ENCODE measurements at regions not wholly inside any gene's neighbourhood (a gene's known extent, or its start where the extent isn't known, plus 50 kb on each side); places are given as distances from the start of the nearest gene placed in this dataset.

- POLR2A ChIA-PET (ENCODE audit: partially characterized antibody) = no interaction called here
- Histone ChIP-seq H3K23me2 (ENCODE audit: low read depth, low read length) (no peaks in the 10 kb centered on the region), H3K4me2 (ENCODE audit: insufficient read depth in 1 of 2, low read depth in 2 of 2, low read length in 2 of 2) (no peak overlapping the region), H3K4ac (replicated peaks; ENCODE audit: insufficient read length, low read depth, low read length) (no peak overlapping the region), H3K56ac (replicated peaks; ENCODE audit: insufficient read length, low read depth, low read length) (no peak overlapping the region), H3K27me3 (replicated peaks in 1 of 4; ENCODE audit: control insufficient read depth in 3 of 4, extremely low read depth in 1 of 4, insufficient read depth in 3 of 4, low read length in 3 of 4) (no peaks in the 10 kb centered on the region), H3K18ac (ENCODE audit: extremely low read depth, low read length) (no peak overlapping the region), H3K14ac (ENCODE audit: insufficient read length) (no peak overlapping the region), H4K20me1 (replicated peaks in 1 of 2; ENCODE audit: control insufficient read depth in 1 of 2, insufficient read depth in 2 of 2, low read length in 2 of 2) (no peaks in the 10 kb centered on the region), H4K5ac (ENCODE audit: insufficient read length, low read depth, low read length) (no peak overlapping the region), H3K4me3 (ENCODE audit: extremely low read depth in 1 of 4, insufficient read depth in 2 of 4, low read depth in 3 of 4, low read length in 4 of 4) (no peak overlapping the region), H4K91ac (replicated peaks; ENCODE audit: insufficient read length, low read length) (no peak overlapping the region), H3K9me3 (ENCODE audit: insufficient read depth in 2 of 2, low read depth in 1 of 2, low read length in 1 of 2) (no peaks in the 10 kb centered on the region), H3K79me1 (ENCODE audit: low read depth, low read length) (no peaks in the 10 kb centered on the region), H3K23ac (ENCODE audit: insufficient read length) (no peak overlapping the region), H3K27ac (ENCODE audit: low read depth, low read length) (no peak overlapping the region), H2AK5ac (ENCODE audit: low read depth, low read length) (no peak overlapping the region), H2BK20ac (ENCODE audit: low read length) (no peak overlapping the region), H3K9ac (replicated peaks in 1 of 4; ENCODE audit: extremely low read depth in 1 of 4, low read depth in 3 of 4, low read length in 3 of 4) (no peak overlapping the region), H4K8ac (ENCODE audit: extremely low read depth, insufficient read depth, low read length) (no peak overlapping the region), H3K4me1 (replicated peaks in 1 of 4; ENCODE audit: control insufficient read depth in 3 of 4, insufficient read depth in 4 of 4, low read length in 3 of 4) (no peaks in the 10 kb centered on the region; a peak in 1 of 7 replicates), H2AFZ (ENCODE audit: low read length) (no peak overlapping the region), H3K79me2 (ENCODE audit: control insufficient read depth in 1 of 2, insufficient read depth in 2 of 2, low read length in 2 of 2) (no peaks in the 10 kb centered on the region), H3K36me3 (ENCODE audit: control insufficient read depth in 2 of 4, insufficient read depth in 4 of 4, low read length in 3 of 4) (no peaks in the 10 kb centered on the region), H2BK5ac (ENCODE audit: low read depth, low read length) (no peak overlapping the region), H2BK120ac (replicated peaks; ENCODE audit: low read depth, low read length) (no peak overlapping the region), H2BK15ac (ENCODE audit: low read length) (no peak overlapping the region), H2BK12ac (ENCODE audit: low read depth, low read length) (no peak overlapping the region)
- CTCF ChIA-PET (ENCODE audit: partially characterized antibody) = no interaction called here
- 88% methylated on average over 1 of the region's 1 CpG; no CpG with 5 or more reads in 1 of the 2 experiments for WGBS, 2 experiments (ENCODE audit: extremely low coverage in 1 of 2, insufficient coverage in 1 of 2, insufficient read length in 1 of 2, insufficient replicate concordance in 2 of 2, low coverage in 1 of 2, low lambda C conversion rate in 2 of 2, missing lambda C conversion rate in 1 of 2)
- FAIRE-seq (no peak), DNase-seq (ENCODE audit: low read depth in 1 of 2, low spot score in 2 of 2) (no peak)
- TF ChIP-seq EP300 (IDR thresholded peaks at IDR 0.05; ENCODE audit: borderline replicate concordance in 1 of 2, low read depth in 2 of 2, low read length in 2 of 2) (no peak), BRCA1 (IDR thresholded peaks at IDR 0.05; ENCODE audit: low read depth, low read length) (no peak), SP1 (IDR thresholded peaks at IDR 0.05; ENCODE audit: low read depth, low read length) (no peak), TBP (IDR thresholded peaks at IDR 0.05; ENCODE audit: low read depth, low read length) (no peak), POLR2AphosphoS5 (IDR thresholded peaks at IDR 0.05; ENCODE audit: low read depth, low read length) (no peak), YY1 (IDR thresholded peaks at IDR 0.05; ENCODE audit: low read depth, low read length) (no peak), KDM4A (IDR thresholded peaks at IDR 0.05; ENCODE audit: low read depth, low read length, severe bottlenecking) (no peak), HDAC6 (IDR thresholded peaks at IDR 0.05; ENCODE audit: low read depth, low read length) (no peak), TEAD4 (IDR thresholded peaks at IDR 0.05; ENCODE audit: low read depth, low read length) (no peak), MAX (IDR thresholded peaks at IDR 0.05) (no peak), TCF12 (IDR thresholded peaks at IDR 0.05; ENCODE audit: low read depth, low read length) (no peak)
- TF ChIP-seq, protein P1, sequence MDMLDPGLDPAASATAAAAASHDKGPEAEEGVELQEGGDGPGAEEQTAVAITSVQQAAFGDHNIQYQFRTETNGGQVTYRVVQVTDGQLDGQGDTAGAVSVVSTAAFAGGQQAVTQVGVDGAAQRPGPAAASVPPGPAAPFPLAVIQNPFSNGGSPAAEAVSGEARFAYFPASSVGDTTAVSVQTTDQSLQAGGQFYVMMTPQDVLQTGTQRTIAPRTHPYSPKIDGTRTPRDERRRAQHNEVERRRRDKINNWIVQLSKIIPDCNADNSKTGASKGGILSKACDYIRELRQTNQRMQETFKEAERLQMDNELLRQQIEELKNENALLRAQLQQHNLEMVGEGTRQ (IDR thresholded peaks at IDR 0.05; ENCODE audit: low read length) = no peak
Observed at GRCh38 chr16:47979616-47980182, 176.1 kb downstream of the ABCC12 start.
